ENCODE measurements at regions not wholly inside any gene's neighbourhood (a gene's known extent, or its start where the extent isn't known, plus 50 kb on each side); places are given as distances from the start of the nearest gene placed in this dataset.

GRCh38 chr10:22476601-22477321 is 131.5 kb downstream of the SPAG6 start:
- H3K36me3 Mint-ChIP-seq (ENCODE audit: low read depth), result no peaks in the 10 kb centered on the region; the same call in 2 of the 3 replicates
- Histone ChIP-seq H3K9me2 (ENCODE audit: insufficient read depth) (no peaks in the 10 kb centered on the region), H3K27me3 (ENCODE audit: insufficient read depth) (peaks cover 100% of the 10 kb centered on the region), H3K4me2 (peak overlapping the region; percentile 94), H3K79me2 (replicated peaks; ENCODE audit: insufficient read depth) (no peaks in the 10 kb centered on the region), H3K4me3 (peak overlapping the region; percentile 72), H2AFZ (peak overlapping the region; percentile 90), H3K36me3 (ENCODE audit: insufficient read depth) (no peaks in the 10 kb centered on the region), H3F3A (replicated peaks; ENCODE audit: low read depth) (peaks cover 9% of the 10 kb centered on the region), H4K20me1 (replicated peaks; ENCODE audit: insufficient read depth) (peaks cover 6% of the 10 kb centered on the region; the same call in 1 of the 2 replicates), H3K27ac (ENCODE audit: low read depth) (no peak overlapping the region), H3K4me1 (ENCODE audit: insufficient read depth) (peaks cover 26% of the 10 kb centered on the region)
- TF ChIP-seq EZH2phosphoT487 (IDR thresholded peaks at IDR 0.05; ENCODE audit: unreplicated experiment) (no peak), JUNB (IDR thresholded peaks at IDR 0.05; ENCODE audit: unreplicated experiment) (no peak), ZNF462 (CRISPR knock-in tag; IDR thresholded peaks at IDR 0.05) (no peak), CREB1 (CRISPR knock-in tag; IDR thresholded peaks at IDR 0.05; ENCODE audit: low read depth) (no peak), ZNF331 (CRISPR knock-in tag; IDR thresholded peaks at IDR 0.05; ENCODE audit: low read depth) (no peak), EZH2 (IDR thresholded peaks at IDR 0.05; ENCODE audit: low read depth, unreplicated experiment) (peak; percentile 89), ETS1 (IDR thresholded peaks at IDR 0.05) (no peak), REST (IDR thresholded peaks at IDR 0.05; ENCODE audit: unreplicated experiment) (no peak), POLR2AphosphoS5 (IDR thresholded peaks at IDR 0.05; ENCODE audit: low read depth) (no peak)
- H3K27ac Mint-ChIP-seq, result no peak overlapping the region
- peaks cover 85% of the 10 kb centered on the region for H3K27me3 Mint-ChIP-seq (ENCODE audit: insufficient read depth, low read depth, poor library complexity)
- DNase-seq (ENCODE audit: low spot score), result peak; percentile 64
- no peaks in the 10 kb centered on the region for H3K9me3 Mint-ChIP-seq
- H3K4me1 Mint-ChIP-seq, result peaks cover 39% of the 10 kb centered on the region
- H3K4me3 Mint-ChIP-seq, result peak overlapping the region; percentile 74
- peak; percentile 27 for ATAC-seq

Data from GM23338 (cell line).